ACC112 (cell line): ENCODE measurements at regions not wholly inside any gene's neighbourhood (a gene's known extent, or its start where the extent isn't known, plus 50 kb on each side); places are given as distances from the start of the nearest gene placed in this dataset.

Source experiments
- H2AFZ ChIP-seq: fragments of 200-600 bp; sonication (generic); one replicate; pipeline ENCODE4 v1.6.0; 2017; ENCODE audit warnings: antibody characterized with exemption, low read length; ENCODE audit not compliant: unreplicated experiment
- H3K27ac ChIP-seq: fragments of 200-600 bp; sonication (generic); 2 replicates; pipeline ENCODE4 v1.5.1; 2014; ENCODE audit warnings: low read depth, mild to moderate bottlenecking, antibody characterized with exemption, low read length, moderate library complexity
- H3K27me3 ChIP-seq: fragments of 200-600 bp; sonication (generic); 2 replicates; pipeline ENCODE4 v1.6.1; 2014; ENCODE audit warnings: mild to moderate bottlenecking, antibody characterized with exemption, low read length, moderate library complexity, mixed read lengths; ENCODE audit not compliant: insufficient read depth
- H3K36me3 ChIP-seq: fragments of 200-600 bp; sonication (generic); 2 replicates; pipeline ENCODE4 v1.6.1; 2016; ENCODE audit warnings: mild to moderate bottlenecking, antibody characterized with exemption, low read length, moderate library complexity, mixed read lengths; ENCODE audit not compliant: insufficient read depth
- H3K4me1 ChIP-seq: fragments of 200-600 bp; sonication (generic); one replicate; pipeline ENCODE4 v1.6.1; 2016; ENCODE audit warnings: low read length, mixed read lengths; ENCODE audit not compliant: insufficient read depth, unreplicated experiment, control insufficient read depth
- H3K4me3 ChIP-seq: fragments of 200-600 bp; sonication (generic); 2 replicates; pipeline ENCODE4 v1.5.1; 2014; ENCODE audit warnings: mild to moderate bottlenecking, low read depth, low read length
- H3K79me2 ChIP-seq: fragments of 200-600 bp; sonication (generic); one replicate; pipeline ENCODE4 v1.6.0; 2016; ENCODE audit warnings: low read length; ENCODE audit not compliant: control insufficient read depth, unreplicated experiment, insufficient read depth

GRCh38 chr15:31263751-31264558 lies 62.7 kb upstream of the KLF13 start:
- Histone ChIP-seq H3K27ac (no peak overlapping the region), H3K27me3 (no peaks in the 10 kb centered on the region), H3K4me3 (no peak overlapping the region), H3K79me2 (no peaks in the 10 kb centered on the region), H3K4me1 (no peaks in the 10 kb centered on the region), H2AFZ (no peak overlapping the region), H3K36me3 (no peaks in the 10 kb centered on the region)

GRCh38 chr15:31264559-31265089 lies 62.0 kb upstream of the KLF13 start:
- Histone ChIP-seq H2AFZ (no peak overlapping the region), H3K4me1 (no peaks in the 10 kb centered on the region), H3K27me3 (no peaks in the 10 kb centered on the region), H3K36me3 (no peaks in the 10 kb centered on the region), H3K79me2 (no peaks in the 10 kb centered on the region), H3K27ac (no peak overlapping the region), H3K4me3 (no peak overlapping the region)

GRCh38 chr15:31265090-31265870 lies 61.4 kb upstream of the KLF13 start:
- Histone ChIP-seq H3K27me3 (no peaks in the 10 kb centered on the region), H3K36me3 (no peaks in the 10 kb centered on the region), H2AFZ (no peak overlapping the region), H3K27ac (no peak overlapping the region), H3K4me3 (no peak overlapping the region), H3K4me1 (no peaks in the 10 kb centered on the region), H3K79me2 (no peaks in the 10 kb centered on the region)

GRCh38 chr15:31265871-31266711 lies 60.5 kb upstream of the KLF13 start:
- H2AFZ ChIP-seq = no peak overlapping the region
- H3K79me2 ChIP-seq = no peaks in the 10 kb centered on the region
- H3K36me3 ChIP-seq = no peaks in the 10 kb centered on the region
- H3K4me3 ChIP-seq = no peak overlapping the region
- H3K27me3 ChIP-seq = no peaks in the 10 kb centered on the region
- H3K4me1 ChIP-seq = no peaks in the 10 kb centered on the region
- no peak overlapping the region for H3K27ac ChIP-seq

GRCh38 chr15:31266712-31267111 lies 59.9 kb upstream of the KLF13 start:
- no peak overlapping the region for H3K4me3 ChIP-seq
- no peaks in the 10 kb centered on the region for H3K27me3 ChIP-seq
- no peaks in the 10 kb centered on the region for H3K4me1 ChIP-seq
- no peak overlapping the region for H3K27ac ChIP-seq
- H2AFZ ChIP-seq = no peak overlapping the region
- no peaks in the 10 kb centered on the region for H3K79me2 ChIP-seq
- no peaks in the 10 kb centered on the region for H3K36me3 ChIP-seq

GRCh38 chr15:31267161-31268107 lies 59.2 kb upstream of the KLF13 start:
- Histone ChIP-seq H2AFZ (no peak overlapping the region), H3K4me1 (no peaks in the 10 kb centered on the region), H3K27me3 (no peaks in the 10 kb centered on the region), H3K27ac (no peak overlapping the region), H3K4me3 (no peak overlapping the region), H3K36me3 (no peaks in the 10 kb centered on the region), H3K79me2 (no peaks in the 10 kb centered on the region)

- no peak overlapping the region for H2AFZ ChIP-seq
- no peaks in the 10 kb centered on the region for H3K27me3 ChIP-seq
- H3K4me3 ChIP-seq = no peak overlapping the region
- no peaks in the 10 kb centered on the region for H3K36me3 ChIP-seq
- no peaks in the 10 kb centered on the region for H3K79me2 ChIP-seq
- H3K27ac ChIP-seq = no peak overlapping the region
- no peaks in the 10 kb centered on the region for H3K4me1 ChIP-seq
Observed at GRCh38 chr15:31268108-31268501, 58.5 kb upstream of the KLF13 start.

GRCh38 chr15:31268911-31269784 lies 57.5 kb upstream of the KLF13 start:
- Histone ChIP-seq H3K4me1 (no peaks in the 10 kb centered on the region), H3K4me3 (no peak overlapping the region), H3K27ac (no peak overlapping the region), H3K36me3 (no peaks in the 10 kb centered on the region), H3K27me3 (no peaks in the 10 kb centered on the region), H2AFZ (no peak overlapping the region), H3K79me2 (no peaks in the 10 kb centered on the region)

- Histone ChIP-seq H3K4me1 (no peaks in the 10 kb centered on the region), H2AFZ (no peak overlapping the region)
Observed at GRCh38 chr15:31269816-31270575, 56.6 kb upstream of the KLF13 start.

More at GRCh38 chr15:31269816-31270575, 56.6 kb upstream of the KLF13 start:
- no peaks in the 10 kb centered on the region for H3K36me3 ChIP-seq
- no peak overlapping the region for H3K27ac ChIP-seq
- no peaks in the 10 kb centered on the region for H3K79me2 ChIP-seq
- H3K27me3 ChIP-seq = no peaks in the 10 kb centered on the region
- H3K4me3 ChIP-seq = no peak overlapping the region
